ENCODE measurements at regions not wholly inside any gene's neighbourhood (a gene's known extent, or its start where the extent isn't known, plus 50 kb on each side); places are given as distances from the start of the nearest gene placed in this dataset.

DNA sequence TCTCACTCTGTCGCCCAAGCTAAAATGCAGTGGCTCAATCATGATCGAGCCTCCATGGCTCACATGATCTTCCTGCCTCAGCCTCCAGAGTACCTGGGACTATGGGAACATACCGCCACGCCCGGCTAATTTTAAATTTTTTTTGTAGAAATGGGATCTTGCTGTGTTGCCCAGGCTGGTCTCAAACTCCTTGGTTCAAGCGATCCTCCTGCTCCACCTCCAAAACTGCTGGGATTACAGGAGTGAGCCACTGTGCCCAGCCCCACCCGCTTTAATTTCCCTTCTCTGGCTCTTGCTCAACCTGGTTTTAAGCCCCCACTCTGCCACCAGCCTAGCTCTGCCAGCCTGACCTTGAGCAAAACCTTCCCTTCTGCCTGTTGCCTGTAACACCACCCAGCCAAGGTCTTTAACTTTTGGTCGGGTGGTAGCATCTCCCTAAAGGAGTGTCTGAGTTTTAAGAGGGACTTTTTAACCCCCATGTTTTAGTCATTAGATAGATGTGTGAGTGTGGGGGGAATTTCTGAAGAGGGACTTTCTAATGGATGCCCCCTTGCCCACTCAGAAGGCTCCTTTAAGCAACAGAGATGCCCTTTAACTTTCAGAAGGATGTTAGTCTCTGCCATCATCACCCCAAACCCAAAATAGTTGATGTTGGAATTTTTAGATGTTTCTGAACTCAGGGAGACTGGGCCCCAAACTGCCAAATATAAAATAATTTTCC lies 71.8 kb upstream of the FOXP4 start:
- no peak for DNase-seq (ENCODE audit: low spot score)

DNA sequence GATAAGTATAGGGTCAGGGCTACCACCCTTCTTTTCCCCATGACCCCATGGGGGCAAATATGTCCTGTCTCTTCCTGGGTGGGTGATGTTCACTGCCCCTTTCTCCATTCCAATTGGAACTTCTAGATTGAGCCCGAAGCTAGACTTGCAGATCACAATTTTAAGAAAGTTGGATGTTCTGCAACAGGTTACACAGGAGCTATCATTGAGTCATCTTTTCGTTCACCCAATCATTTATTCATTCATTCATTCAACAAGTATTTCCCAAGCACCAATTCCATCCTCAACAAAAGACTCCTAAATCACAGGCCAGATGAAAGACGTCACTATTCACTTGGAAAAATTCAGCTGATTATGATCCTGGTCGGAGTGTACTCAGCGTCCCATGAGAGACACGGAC lies 71.0 kb upstream of the FOXP4 start:
- no peak for DNase-seq (ENCODE audit: low spot score)

DNA sequence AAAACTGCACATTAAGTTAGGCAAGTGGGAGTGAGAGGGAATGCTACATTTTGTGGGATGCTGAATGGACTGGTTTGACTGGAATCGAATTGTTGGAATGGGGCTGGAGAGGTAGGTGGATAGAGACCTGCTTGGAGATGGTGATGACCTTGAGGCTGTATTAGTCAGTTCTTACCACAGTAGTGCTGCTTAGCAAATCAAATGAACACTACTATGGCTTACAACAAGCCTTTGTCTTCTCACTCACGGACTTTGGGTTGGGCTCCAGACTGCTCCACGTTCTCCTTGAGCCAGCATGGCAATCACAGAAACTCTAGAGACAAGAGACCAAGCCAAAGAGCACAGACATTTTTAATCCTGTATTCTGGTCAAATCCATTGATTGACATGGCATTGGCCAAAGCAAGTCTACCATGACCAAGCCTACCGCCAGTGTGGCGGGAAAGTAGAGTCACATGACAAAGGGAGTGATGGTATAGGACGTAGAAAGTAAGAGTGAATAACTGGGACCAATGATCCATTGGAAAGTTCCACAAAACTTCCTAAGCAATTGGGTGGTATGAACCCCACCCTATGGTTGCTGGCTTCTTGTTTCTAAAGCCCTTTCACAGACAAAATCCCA lies 70.3 kb upstream of the FOXP4 start:
- DNase-seq (ENCODE audit: low spot score), result no peak

DNA sequence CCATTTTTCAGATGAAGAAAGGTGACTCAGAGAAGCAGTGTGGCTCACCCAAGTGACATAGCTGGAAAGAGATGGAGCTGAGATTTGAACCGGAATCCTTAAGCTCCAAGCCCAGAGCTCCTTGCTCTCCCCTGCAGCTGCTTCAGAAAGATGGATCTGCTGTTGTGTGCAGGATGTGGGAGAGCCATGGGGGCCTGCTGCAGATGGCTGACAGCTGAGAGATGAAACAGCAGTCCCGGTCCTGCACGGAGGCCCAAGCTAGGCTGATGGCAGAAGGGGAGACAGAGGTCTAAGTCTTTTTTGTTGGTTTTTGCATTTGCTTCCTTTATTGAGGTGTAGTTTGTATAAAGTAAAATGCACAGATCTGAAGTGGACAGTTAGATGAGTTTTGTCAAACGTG lies 69.8 kb upstream of the FOXP4 start:
- no peak for DNase-seq (ENCODE audit: low spot score)

DNA sequence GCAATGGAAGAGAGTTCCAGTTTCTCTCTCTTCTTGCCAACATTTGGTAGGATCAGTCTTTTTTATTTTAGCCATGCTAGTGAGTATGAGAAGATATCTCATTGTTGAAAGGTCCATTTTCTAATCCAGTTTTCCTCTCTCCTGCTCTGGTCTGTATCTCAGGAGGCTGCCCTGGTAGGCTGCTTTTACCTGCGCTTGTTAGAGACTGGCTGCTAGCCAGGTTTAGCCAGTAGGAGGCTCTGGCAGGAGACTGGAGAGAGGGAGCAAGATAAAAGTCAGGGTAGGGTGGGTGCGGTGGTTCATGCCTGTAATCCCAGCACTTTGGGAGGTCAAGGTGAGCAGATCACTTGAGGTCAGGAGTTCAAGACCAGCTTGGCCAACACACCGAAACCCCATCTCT lies 68.6 kb upstream of the FOXP4 start:
- DNase-seq (ENCODE audit: low spot score), result no peak

DNA sequence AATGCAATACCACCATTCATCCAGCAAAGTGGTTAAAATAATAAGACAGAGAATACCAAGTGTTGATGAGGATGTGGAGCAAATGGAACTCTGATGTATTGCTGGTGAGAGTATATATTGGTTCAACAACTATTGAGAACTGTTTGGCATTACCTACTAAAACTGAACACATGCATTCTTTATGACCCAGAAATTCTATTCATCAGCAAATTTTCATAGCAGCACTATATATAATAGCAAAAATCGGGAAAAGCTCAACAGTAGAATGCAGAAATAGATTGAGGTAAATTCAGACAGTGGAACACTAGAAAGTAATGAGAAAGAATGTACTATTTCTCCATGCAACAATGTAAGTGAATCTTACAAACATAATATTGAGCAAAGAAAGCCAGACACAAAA lies 62.2 kb upstream of the FOXP4 start:
- no peak for DNase-seq (ENCODE audit: low spot score)

DNA sequence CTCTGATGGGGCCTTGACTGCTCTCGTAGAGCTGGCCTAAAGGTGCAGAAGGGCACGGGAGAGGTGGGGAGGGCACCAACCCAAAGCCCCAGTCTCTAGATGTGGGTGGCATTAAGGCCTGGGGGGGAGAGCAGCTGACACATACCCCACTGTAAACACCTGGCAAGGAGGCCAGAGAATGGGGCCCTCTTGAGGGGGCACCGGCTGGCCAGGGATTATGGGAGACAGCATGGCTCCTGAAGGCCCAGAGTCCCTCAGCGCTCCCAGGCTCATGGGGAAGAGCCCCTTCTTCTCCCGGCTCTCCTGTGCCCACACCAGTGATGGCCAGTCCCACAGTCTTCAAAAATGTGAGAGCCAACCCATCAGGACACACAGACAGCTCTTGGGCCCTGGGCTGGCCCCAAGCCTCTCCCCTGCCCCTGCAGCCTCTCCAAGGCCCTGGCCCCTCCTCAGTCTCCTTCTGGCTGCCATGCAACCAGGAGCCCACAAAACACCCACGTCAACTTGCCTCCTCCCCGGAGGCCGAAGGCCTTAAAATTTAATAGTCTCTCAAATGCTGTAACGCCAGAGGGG lies 58.2 kb upstream of the FOXP4 start:
- no peak for DNase-seq (ENCODE audit: low spot score)

DNA sequence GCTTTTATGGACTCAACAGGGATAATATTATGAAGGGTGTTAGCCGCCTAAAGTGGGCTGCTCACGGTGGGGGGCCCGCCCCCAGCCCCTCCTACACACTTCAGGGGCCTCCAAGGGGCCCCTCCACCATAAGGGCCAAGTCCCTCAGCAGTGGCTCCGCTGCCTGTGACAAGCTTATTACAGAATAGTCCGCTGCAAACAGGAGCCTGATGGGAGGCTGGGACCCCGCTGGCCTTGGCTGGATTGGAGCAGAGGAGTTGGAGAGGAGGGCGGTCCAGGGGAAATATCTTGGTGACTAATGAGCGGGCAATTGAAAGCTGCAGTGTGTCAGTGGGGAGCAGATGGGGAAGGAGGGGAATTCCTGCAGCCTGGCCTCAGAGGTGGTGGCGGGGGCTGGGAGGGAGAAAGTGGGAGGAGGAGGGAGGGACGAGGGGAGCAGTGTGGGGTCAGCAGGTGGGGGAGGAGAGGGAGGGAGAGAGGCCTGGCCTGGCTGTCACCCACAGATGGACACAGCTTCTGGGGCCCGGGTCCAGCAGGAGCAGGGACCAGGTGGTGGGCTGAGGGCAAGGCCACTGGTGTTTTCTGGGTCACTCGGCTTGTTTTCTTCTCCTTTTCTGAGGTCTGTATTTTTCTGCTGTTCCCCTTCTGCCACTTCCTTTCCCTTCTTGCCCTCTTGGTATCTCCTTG lies 57.6 kb upstream of the FOXP4 start:
- peak; percentile 89 for DNase-seq (ENCODE audit: low spot score)

DNA sequence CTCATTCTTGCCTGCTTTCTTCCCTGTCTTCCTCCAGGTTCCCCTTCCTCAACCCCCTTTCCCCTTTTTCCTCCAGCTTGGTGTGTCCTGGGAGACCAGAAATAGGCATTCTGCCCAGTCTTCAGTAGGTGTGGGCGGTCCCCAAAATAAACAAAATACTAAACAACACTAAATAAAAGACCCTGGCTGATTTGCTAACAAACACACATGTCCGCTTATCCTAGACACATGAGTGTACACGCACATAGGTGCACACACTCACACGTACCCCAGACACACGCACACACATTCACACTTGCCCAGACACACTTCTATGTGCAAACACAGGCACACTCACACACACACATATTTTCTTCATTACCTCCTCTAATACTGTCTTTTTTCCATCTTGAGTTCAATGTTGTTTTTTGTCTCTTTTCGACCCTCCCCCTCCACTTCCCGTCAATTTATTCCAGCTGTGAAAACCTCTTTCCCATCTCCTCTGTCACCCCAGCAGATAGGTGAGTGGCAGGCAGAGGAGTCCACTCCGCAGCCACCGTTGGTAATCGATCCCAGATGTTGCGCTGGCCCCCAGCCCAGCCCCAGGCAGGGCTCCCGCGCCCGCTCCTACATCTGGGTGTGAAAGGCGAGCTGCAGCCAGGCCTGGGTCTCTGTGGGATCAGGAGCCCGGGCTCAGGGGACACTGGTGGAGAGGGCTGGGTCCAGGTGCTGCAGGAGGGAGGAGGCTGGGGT lies 56.9 kb upstream of the FOXP4 start:
- peak; percentile 35 for DNase-seq (ENCODE audit: low spot score)

DNA sequence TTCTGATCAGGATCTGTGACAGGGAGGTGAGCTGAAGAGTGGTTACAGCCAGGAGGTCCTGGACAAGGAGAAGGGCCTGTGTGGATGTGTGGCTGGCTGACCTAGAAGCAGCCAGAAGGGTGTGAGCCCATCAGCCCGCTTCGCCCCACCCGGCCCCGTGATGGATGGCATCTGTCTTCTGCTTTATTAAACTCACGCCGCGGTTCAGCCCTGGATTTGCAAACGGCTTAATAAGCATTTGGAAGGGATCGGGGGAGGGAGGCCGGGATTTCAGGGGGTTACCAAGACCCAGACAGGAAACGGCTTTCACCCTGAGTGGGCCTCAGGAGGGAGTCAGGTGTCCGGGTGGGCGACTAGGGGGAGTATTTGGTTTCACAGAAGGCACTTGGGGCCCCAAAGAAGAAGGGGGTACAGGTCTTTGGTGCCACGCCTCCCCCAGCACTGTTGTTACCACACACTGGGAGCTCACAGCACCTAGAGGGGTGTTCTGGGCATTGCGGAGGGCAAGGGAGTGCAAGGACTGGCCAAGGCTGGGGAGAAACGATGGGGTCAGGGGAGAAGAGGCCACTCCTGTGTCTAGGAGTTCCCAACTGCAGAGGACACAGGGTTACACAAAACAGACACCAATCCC lies 53.8 kb upstream of the FOXP4 start:
- no peak for DNase-seq (ENCODE audit: low spot score)

DNA sequence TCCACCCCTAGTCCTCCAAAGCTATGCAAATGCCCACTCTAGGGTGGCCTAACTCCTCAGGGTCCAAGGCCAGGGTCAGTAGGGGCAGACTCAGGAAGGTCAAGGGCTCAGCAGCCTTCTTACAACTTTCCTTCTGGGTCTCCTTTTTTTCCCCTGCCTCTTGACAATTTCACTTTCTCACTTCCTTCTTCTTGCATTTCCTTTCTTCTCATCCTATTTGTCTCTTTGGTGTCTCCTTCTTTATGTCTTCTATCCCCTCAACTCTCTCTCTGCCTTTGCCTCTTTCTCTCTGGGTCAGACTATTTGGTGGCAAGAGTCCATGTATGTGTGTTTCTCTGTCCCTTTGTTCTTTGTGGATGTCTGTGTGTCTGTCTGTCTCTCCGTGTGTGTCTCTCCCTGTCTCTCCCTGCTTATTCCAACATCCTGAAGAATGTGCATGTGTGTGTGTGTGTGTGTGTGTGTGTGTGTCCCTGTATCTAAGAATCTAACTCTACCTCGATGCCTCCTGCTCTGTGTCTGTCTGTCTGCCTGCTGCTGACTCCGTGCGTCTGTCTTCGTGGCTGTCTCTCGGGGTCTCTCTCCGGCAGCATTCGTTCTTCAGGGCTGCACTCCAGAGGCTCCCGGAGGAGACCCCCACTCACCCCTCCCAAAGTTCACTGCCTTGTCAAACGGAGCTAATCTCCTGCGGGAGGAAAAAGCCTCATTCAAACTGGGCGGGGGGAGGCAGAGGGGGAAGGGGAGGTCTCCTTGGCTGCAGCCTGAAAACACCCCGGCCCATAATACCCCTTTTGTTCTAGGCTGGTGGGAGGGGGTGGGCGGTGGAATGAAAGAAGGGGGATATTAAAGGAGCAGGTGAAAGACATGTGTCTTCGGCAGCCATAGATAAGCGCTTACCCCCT lies 51.7 kb upstream of the FOXP4 start:
- DNase-seq (ENCODE audit: low spot score), result no peak

Data from AG08395 (cell line).